AG10803 (cell line): ENCODE measurements at regions not wholly inside any gene's neighbourhood (a gene's known extent, or its start where the extent isn't known, plus 50 kb on each side); places are given as distances from the start of the nearest gene placed in this dataset.
A peak's percentile ranks its signal among the peaks of the same experiment; 100 is the strongest.
"Not testable (repeated sequence)": the region's sequence is repeated elsewhere in the genome, so short reads cannot be mapped to it uniquely, and the experiment has no call there.

ENCODE experiments used
- DNase-seq: peaks from one replicate; pipeline ENCODE4 v3.0.0; 2010; ENCODE audit warnings: low read depth
- H3K4me3 ChIP-seq: 2 replicates; pipeline ENCODE4 v1.5.1; 2011; ENCODE audit warnings: mild to moderate bottlenecking, low read length, control low read depth
- CTCF ChIP-seq: conservative IDR thresholded peaks from 2 replicates; pipeline ENCODE4 v1.5.1; 2011; ENCODE audit warnings: mild to moderate bottlenecking, low read length, control low read depth, inconsistent platforms

GRCh38 chr11:14573539-14574057, 53.4 kb upstream of the PSMA1 start:
- DNase-seq, H3K4me3 ChIP-seq: not testable (repeated sequence)

- H3K4me3 ChIP-seq: no peak overlapping the region
- no peak for TF ChIP-seq CTCF
- no peak for DNase-seq
Measured at GRCh38 chr11:14577292-14577691, 57.1 kb upstream of the PSMA1 start.

GRCh38 chr11:14577835-14578529, 57.8 kb upstream of the PSMA1 start:
- TF ChIP-seq CTCF: no peak
- H3K4me3 ChIP-seq: no peak overlapping the region
- DNase-seq: no peak

GRCh38 chr11:14578541-14578956, 58.4 kb upstream of the PSMA1 start:
- peak; percentile 15 for DNase-seq
- H3K4me3 ChIP-seq: no peak overlapping the region
- no peak for TF ChIP-seq CTCF

GRCh38 chr11:14579646-14580045, 59.5 kb upstream of the PSMA1 start:
- no peak overlapping the region for H3K4me3 ChIP-seq
- TF ChIP-seq CTCF: no peak
- DNase-seq: no peak

GRCh38 chr11:14582793-14583192, 60.8 kb upstream of the PDE3B start:
- no peak for TF ChIP-seq CTCF
- DNase-seq: no peak
- no peak overlapping the region for H3K4me3 ChIP-seq

- TF ChIP-seq CTCF: no peak
- DNase-seq: peak; percentile 1
- no peak overlapping the region for H3K4me3 ChIP-seq
Measured at GRCh38 chr11:14583252-14584034, 60.2 kb upstream of the PDE3B start.
